Left ventricle myocardium inferior (tissue), 1 donor: ENCODE measurements at regions not wholly inside any gene's neighbourhood (a gene's known extent, or its start where the extent isn't known, plus 50 kb on each side); places are given as distances from the start of the nearest gene placed in this dataset.

Experiments used
- DNase-seq: peaks from one replicate; pipeline ENCODE4 v3.0.0-alpha.2; 2020
- H3K27ac ChIP-seq: fragments of 200-600 bp; replicated peaks from 2 replicates; pipeline ENCODE4 v1.8.0; 2021
- H3K27me3 ChIP-seq: fragments of 200-600 bp; 2 replicates; pipeline ENCODE4 v1.8.0; 2021; ENCODE audit warnings: low read depth
- H3K36me3 ChIP-seq: fragments of 200-600 bp; 2 replicates; pipeline ENCODE4 v1.8.0; 2021
- H3K4me1 ChIP-seq: fragments of 200-600 bp; 2 replicates; pipeline ENCODE4 v1.8.0; 2021
- H3K4me3 ChIP-seq: fragments of 200-600 bp; 2 replicates; pipeline ENCODE4 v1.8.0; 2021; ENCODE audit warnings: mild to moderate bottlenecking, moderate library complexity
- H3K9me3 ChIP-seq: fragments of 200-600 bp; replicated peaks from 2 replicates; pipeline ENCODE4 v1.8.0; 2021
- CTCF ChIP-seq: fragments of 200-600 bp; IDR thresholded peaks from 2 replicates; pipeline ENCODE4 v1.8.0; 2021; ENCODE audit warnings: antibody characterized with exemption, mild to moderate bottlenecking, borderline replicate concordance
- intact Hi-C: fragments of 100-400 bp; cut with micrococcal nuclease; formaldehyde crosslinking; loops from one replicate; pipeline ENCODE4 v1.11.0; 2022
- donor health status: DM: no; HTN: yes; CAD: no; lungs with severe emphysema.

- no peak for TF ChIP-seq CTCF
- DNase-seq, result no peak
- Histone ChIP-seq H3K27me3 (peaks cover 4% of the 10 kb centered on the region), H3K9me3 (no peaks in the 10 kb centered on the region), H3K27ac (no peak overlapping the region), H3K4me1 (no peaks in the 10 kb centered on the region), H3K36me3 (no peaks in the 10 kb centered on the region), H3K4me3 (no peak overlapping the region)
- intact Hi-C loops, result no loop called here
These were observed 74.8 kb upstream of the ST6GAL2 start for GRCh38 chr2:106960683-106961161.

DNA sequence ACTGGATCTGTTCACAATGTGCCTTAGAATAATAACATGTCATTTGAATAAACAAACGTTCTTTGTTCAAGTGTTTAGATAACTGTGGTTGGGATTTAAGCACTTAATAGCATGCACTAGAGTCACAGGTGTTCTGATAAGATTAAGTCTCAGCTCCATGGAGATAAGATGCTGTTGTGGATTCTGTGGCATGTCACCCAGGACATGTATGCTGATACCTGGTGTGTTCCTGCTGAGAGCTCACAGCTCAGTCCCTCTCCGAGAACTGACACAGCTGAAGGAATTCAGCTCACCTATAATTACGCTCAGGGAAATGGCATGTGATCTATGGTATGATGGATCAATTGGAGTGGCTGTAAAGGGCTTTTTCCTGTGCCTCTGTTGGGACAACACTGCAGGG is 75.4 kb upstream of the ST6GAL2 start:
- H3K4me3 ChIP-seq, result no peak overlapping the region
- DNase-seq, result no peak
- H3K27me3 ChIP-seq, result peaks cover 4% of the 10 kb centered on the region
- no peak for TF ChIP-seq CTCF
- H3K4me1 ChIP-seq, result no peaks in the 10 kb centered on the region
- no peak overlapping the region for H3K27ac ChIP-seq
- no peaks in the 10 kb centered on the region for H3K36me3 ChIP-seq
- H3K9me3 ChIP-seq, result no peaks in the 10 kb centered on the region
- intact Hi-C loops, result no loop called here

DNA sequence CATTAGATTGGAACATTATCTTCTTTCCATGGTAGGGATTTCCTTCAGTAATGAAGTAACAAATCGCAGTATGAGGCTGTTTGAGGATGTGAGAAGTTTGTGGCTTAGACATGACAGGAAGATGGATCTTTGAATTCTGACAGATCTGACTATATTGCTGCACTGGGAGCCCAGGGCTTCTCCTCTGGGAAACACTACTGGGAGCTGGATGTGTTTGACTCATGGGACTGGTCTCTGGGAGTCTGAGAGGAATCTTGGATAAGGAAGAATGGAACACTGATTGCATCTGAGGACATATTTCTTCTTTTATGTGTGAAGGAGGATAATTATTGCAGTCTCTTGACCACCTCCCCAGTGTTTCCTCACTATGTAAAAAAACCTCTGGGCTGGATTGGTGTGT is 77.2 kb upstream of the ST6GAL2 start:
- H3K36me3 ChIP-seq, result no peaks in the 10 kb centered on the region
- intact Hi-C loops, result no loop called here
- no peak overlapping the region for H3K27ac ChIP-seq
- peaks cover 4% of the 10 kb centered on the region for H3K27me3 ChIP-seq
- H3K9me3 ChIP-seq, result no peaks in the 10 kb centered on the region
- no peak overlapping the region for H3K4me3 ChIP-seq
- H3K4me1 ChIP-seq, result no peaks in the 10 kb centered on the region
- DNase-seq, result no peak
- no peak for TF ChIP-seq CTCF

GRCh38 chr2:106963893-106964292 is 77.9 kb upstream of the ST6GAL2 start:
- intact Hi-C loops, result no loop called here

GRCh38 chr2:106965611-106966010 is 79.6 kb upstream of the ST6GAL2 start:
- Histone ChIP-seq H3K4me1 (no peaks in the 10 kb centered on the region), H3K9me3 (no peaks in the 10 kb centered on the region), H3K36me3 (no peaks in the 10 kb centered on the region), H3K27ac (no peak overlapping the region), H3K27me3 (peaks cover 4% of the 10 kb centered on the region), H3K4me3 (no peak overlapping the region)
- no peak for TF ChIP-seq CTCF
- intact Hi-C loops, result no loop called here
- no peak for DNase-seq

More at GRCh38 chr2:106963893-106964292, 77.9 kb upstream of the ST6GAL2 start:
- H3K4me1 ChIP-seq, result no peaks in the 10 kb centered on the region
- H3K27me3 ChIP-seq, result peaks cover 4% of the 10 kb centered on the region
- no peak for DNase-seq
- no peak overlapping the region for H3K4me3 ChIP-seq
- no peak overlapping the region for H3K27ac ChIP-seq
- no peaks in the 10 kb centered on the region for H3K9me3 ChIP-seq
- H3K36me3 ChIP-seq, result no peaks in the 10 kb centered on the region
- TF ChIP-seq CTCF, result no peak

DNA sequence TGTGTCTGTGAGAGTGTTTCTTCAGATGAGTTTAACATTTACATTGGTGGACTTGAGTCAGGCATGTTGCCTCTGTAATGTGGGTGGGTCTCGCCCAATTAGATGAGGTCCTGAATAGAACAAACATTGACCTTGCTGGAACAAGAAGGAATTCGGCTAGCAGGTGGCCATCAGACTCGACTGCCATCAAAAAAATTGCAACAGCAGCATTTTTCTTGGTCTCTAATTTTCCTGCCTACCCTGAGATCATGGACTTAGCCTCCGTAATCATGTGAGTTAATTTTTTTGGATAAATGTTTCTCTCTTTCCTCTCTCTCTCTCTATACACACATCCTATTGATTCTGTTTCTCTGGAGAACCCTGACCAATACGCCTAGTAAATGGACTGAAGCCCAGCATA is 83.8 kb upstream of the ST6GAL2 start:
- no peak for DNase-seq
- Histone ChIP-seq H3K27ac (no peak overlapping the region), H3K9me3 (no peaks in the 10 kb centered on the region), H3K4me3 (no peak overlapping the region), H3K4me1 (no peaks in the 10 kb centered on the region), H3K36me3 (no peaks in the 10 kb centered on the region), H3K27me3 (no peaks in the 10 kb centered on the region)
- TF ChIP-seq CTCF, result no peak
- intact Hi-C loops, result no loop called here
